GM12892 (cell line): ENCODE measurements at regions not wholly inside any gene's neighbourhood (a gene's known extent, or its start where the extent isn't known, plus 50 kb on each side); places are given as distances from the start of the nearest gene placed in this dataset.

Experiments used
- POLR2A ChIP-seq: IDR thresholded peaks from 2 replicates; pipeline ENCODE4 v1.6.1; 2011; ENCODE audit warnings: low read depth, low read length, control low read depth
- POLR2AphosphoS5 ChIP-seq: IDR thresholded peaks from 2 replicates; pipeline ENCODE4 v1.6.1; 2011; ENCODE audit warnings: low read depth, low read length, control low read depth
- TAF1 ChIP-seq: IDR thresholded peaks from 2 replicates; pipeline ENCODE4 v1.6.1; 2011; ENCODE audit warnings: low read depth, mild to moderate bottlenecking, control low read depth, low read length, borderline replicate concordance

GRCh38 chr11:115632061-115632460 lies 127.8 kb upstream of the CADM1 start:
- TF ChIP-seq POLR2A (no peak), POLR2AphosphoS5 (no peak), TAF1 (no peak)
